ENCODE measurements at regions not wholly inside any gene's neighbourhood (a gene's known extent, or its start where the extent isn't known, plus 50 kb on each side); places are given as distances from the start of the nearest gene placed in this dataset.
"Not testable (repeated sequence)": the region's sequence is repeated elsewhere in the genome, so short reads cannot be mapped to it uniquely, and the experiment has no call there.

DNA sequence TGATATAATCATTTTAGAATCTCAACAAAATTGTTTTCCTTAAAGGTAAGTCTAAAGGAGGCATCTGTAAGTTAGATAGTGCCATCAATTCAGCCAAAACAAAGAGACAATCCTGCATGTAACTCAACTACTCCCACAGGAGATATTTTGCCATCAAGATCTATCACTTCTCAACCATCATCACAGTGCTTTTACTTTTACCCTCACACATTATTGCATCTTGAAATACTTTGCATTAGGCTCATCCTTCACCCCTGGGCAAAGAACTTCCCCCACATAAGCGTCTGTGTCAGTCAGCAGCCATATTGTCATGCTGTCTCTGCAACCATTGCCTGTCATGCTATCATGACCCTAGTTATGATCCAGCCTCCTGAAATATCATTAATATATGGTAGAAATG, 54.9 kb upstream of the NLGN1 start:
- DNase-seq (ENCODE audit: low spot score) (no peak), ATAC-seq (no peak)

DNA sequence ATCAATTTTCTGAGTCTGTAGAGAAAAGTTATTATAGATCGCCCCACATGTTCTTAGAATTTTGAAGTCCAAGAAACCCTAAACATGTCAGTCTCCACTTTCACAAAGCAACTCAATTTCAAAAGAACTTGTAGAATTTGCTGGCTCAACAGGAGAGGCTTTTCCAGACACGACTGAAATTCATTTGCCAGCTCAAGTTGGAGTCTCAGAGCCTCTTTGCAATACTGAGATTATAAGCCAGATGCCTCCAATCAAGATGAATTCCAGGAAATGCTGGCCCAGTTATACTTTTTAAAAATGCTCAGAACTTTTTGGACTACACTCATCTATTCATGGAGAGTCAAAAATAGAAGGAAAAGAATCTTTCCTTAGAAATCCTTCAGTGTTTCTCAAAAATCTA, 56.9 kb upstream of the NLGN1 start:
- no peak for DNase-seq (ENCODE audit: low spot score)
- ATAC-seq: no peak

GRCh38 chr3:173336261-173336660, 61.3 kb upstream of the NLGN1 start:
- DNase-seq (ENCODE audit: low spot score): no peak
- no peak for ATAC-seq

- ATAC-seq: no peak
- DNase-seq (ENCODE audit: low spot score): no peak
Observed at GRCh38 chr3:173306110-173306509, 91.4 kb upstream of the NLGN1 start.

- ATAC-seq (no peak), DNase-seq (ENCODE audit: low spot score) (no peak)
Observed at GRCh38 chr3:173304182-173304800, 93.3 kb upstream of the NLGN1 start.

GRCh38 chr3:173301647-173302046, 95.9 kb upstream of the NLGN1 start:
- DNase-seq (ENCODE audit: low spot score) (no peak), ATAC-seq (no peak)

DNA sequence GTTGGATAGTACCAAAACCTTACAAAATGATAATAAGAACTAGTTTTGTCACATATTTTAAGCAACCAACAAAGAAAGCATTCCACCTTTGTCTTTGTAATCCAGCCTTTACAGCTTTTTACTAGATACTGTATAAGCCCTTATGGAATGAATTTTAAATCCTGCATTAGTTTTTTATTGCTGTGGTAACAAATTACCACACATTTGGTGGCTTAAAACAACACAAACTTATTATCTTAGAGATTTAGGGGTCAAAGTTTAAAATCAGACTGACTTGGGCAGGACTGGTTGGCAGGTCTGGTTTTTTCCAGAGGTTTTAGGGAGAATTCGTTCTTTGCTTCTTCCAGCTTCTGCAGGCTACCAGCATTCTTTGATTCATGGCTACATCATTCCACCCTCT, 108.5 kb upstream of the NLGN1 start:
- DNase-seq (ENCODE audit: low spot score) (no peak), ATAC-seq (no peak)

DNA sequence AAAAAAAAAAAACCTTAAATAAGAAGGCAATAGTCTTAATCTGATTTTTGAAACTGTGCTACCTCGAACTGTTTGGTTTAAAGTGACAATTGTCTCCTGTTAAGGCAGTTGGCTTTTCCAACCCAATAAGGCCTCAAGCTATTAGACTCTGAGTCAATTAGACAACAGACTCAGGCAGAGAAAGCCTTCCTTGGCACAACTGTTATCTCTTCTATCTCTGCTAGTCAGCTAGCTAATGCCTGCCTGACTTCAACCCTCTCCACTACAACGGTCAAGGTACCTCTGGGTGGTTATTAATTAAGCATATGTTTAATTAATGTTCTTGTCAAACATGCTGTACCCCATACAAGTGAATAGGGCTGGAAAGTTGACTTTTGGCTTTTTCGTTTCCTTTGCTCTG, 110.2 kb upstream of the NLGN1 start:
- no peak for DNase-seq (ENCODE audit: low spot score)
- ATAC-seq: no peak

GRCh38 chr3:173286507-173286906, 111.0 kb upstream of the NLGN1 start:
- ATAC-seq; DNase-seq (ENCODE audit: low spot score): not testable (repeated sequence)

- DNase-seq (ENCODE audit: low spot score) (no peak), ATAC-seq (no peak)
Observed at GRCh38 chr3:173284301-173284700, 113.2 kb upstream of the NLGN1 start.

DNA sequence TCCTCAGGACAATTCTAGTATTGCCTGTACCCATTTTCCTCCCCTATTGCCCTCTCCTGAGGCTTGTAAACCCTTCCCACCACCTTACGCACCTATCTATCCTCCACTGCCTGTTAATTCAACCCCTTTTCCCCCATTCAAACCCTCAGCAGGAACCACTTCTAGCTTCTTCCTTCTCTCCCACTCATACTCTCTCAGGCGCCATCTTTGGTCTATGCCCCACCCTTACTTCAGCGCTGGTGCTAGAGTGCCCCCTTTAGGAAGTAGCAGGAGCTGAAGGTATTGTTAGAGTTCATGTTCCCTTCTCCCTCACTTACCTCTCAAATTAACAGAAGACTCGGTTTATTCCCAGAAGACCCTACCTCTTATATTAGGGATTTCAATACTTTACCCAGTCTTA, 121.8 kb upstream of the NLGN1 start:
- ATAC-seq (no peak), DNase-seq (ENCODE audit: low spot score) (no peak)

DNA sequence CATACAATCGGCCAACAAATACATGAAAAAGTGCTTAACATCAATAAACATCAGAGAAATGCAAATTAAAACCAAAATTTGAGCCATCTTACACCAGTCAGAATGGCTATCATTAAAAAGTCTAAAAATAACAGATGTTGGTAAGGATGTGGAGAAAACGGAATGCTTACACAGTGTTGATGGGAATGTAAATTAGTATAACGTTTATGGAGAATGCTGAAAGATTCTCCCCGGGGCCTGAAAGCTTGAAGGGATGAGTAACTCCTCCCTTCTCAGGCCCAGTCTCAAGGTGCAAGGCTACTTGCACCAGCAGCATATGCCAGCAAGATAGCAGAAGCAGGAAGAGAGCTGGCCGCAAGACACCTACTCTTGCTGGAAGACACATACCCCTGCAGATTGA, 123.7 kb upstream of the NLGN1 start:
- ATAC-seq (no peak), DNase-seq (ENCODE audit: low spot score) (no peak)

DNA sequence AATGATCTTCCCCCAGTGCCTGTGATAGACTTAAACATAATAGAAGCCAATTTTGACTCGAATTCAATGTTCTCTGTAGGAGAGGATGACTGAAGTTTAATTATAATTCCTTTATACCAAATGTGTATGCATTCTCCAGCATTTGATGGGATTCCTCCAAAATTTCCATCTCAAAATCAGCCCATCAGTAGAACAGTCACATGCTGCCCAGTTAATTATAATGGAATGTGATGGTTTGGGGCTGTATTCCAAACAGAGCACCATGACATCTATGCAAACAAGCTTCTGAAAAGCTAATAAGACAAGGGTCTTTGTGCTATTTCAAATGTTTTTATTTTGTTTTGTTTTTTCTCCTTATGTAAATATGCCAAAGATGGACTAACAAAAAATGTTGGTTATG, 127.7 kb upstream of the SPATA16 start:
- DNase-seq (ENCODE audit: low spot score) (no peak), ATAC-seq (no peak)

- no peak for ATAC-seq
- DNase-seq (ENCODE audit: low spot score): no peak
Observed at GRCh38 chr3:173267716-173268115, 126.7 kb upstream of the SPATA16 start.

DNA sequence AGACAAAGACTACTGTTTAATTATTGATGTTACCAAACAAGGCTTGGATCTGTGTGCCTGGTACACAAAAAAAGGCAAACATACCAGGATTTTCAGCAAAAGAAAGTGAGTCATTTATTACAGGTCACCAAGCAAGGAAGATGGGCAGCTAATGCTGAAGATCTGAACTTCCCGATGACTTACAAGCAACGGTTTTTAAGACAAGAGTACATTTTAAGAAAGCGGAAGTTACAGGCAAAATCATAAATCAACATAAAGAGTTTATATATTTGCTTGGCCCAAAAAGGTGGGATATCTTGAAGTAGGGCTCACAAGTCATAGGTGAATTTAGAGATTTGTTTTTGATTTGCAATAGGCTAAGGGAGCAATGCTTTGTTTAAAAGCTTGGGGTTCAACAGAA, 125.4 kb upstream of the SPATA16 start:
- ATAC-seq (no peak), DNase-seq (ENCODE audit: low spot score) (no peak)

DNA sequence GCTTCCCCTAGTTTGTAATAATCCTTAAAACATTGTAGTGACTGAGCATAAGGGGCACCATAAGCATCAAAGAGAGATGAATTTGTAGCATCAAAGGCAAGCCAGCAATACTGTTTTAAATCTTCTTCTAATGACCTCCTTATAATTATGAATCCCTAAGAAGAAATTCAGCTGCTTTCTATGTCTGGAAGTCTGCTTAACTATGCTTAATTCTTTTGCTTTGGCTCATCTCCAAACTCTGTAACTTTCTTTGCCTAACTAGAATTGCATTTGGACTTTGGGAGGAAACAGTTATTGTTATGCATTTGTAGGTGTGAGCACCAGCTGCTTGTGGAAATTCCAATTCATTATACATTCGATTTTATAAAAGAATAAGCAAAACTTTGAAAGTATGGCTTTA, 117.7 kb upstream of the SPATA16 start:
- ATAC-seq (no peak), DNase-seq (ENCODE audit: low spot score) (no peak)

DNA sequence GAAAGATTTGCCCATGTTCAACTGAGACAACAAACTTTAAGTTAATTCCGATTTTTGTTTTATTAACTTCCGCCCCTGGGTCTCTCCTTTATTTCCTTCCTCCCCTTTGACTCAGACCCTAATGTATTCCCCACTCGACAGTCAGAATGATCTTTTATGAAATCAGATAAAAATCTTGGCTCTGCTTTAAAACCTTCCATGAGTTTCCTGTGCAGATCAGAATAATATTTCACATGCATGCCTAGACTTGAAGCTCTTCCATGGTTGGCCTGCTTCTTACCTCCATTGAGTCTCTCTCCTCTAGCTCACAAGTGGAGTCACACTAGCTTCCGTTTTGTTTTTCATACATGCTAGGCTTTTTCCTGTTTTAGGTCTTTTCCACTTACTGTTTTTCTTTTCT, 116.8 kb upstream of the SPATA16 start:
- no peak for DNase-seq (ENCODE audit: low spot score)
- no peak for ATAC-seq

DNA sequence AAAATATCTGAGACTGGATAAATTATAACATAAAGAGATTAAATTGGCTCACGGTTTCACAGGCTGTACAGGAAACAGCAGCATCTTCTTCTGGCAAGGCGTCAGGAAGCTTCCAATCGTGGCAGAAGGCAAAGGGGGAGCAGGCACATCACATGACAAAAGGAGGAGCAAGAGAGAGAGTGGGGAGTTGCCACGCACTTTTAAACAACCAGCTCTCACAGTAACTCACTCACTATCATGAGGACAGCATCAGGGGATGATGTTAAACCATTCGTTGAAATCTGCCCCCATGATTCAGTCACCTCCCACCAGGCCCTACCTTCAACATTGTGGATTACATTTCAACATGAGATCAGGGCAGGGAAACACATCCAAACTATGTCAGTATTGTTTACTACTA, 114.5 kb upstream of the SPATA16 start:
- ATAC-seq (no peak), DNase-seq (ENCODE audit: low spot score) (no peak)

- no peak for DNase-seq (ENCODE audit: low spot score)
- no peak for ATAC-seq
Observed at GRCh38 chr3:173253471-173253870, 112.4 kb upstream of the SPATA16 start.

- ATAC-seq: no peak
- no peak for DNase-seq (ENCODE audit: low spot score)
Observed at GRCh38 chr3:173249457-173249856, 108.4 kb upstream of the SPATA16 start.

DNA sequence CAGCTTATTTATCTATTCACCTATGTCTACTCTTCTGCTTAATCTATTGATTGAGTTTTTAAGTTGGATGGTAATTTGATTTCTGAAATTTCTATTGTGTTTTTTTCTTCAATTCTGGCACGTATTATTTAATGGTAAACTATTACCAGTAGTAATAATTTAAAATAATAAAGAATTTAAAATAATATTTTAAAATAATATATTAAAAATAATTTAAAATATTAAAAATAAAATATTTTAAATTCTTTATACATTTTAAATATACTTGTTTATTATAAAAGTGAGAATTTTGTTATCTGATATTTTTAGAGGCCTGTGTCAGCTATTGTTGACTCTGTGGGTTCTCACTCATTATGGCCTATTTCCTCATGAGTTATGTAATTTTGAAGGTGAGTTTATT, 100.7 kb upstream of the SPATA16 start:
- DNase-seq (ENCODE audit: low spot score): no peak
- ATAC-seq: no peak

DNA sequence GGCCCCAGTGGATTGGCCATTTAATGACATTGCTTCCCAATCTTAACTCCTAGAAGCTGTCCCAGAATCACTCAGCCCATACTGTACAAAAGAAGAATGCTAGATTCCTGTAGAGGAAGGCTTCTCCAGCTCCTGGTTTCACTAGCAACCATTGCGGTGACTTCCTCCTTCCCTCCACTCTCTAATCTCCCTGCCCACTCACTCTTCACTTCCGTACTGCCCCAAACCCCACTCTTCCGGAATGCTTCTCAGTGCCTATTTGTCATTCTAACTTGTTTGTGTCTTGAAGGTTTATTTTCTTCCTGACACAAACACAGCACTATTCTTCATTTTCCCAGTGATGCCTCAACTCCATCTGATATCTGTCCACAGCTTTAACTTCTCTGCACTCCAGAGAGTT, 97.1 kb upstream of the SPATA16 start:
- no peak for DNase-seq (ENCODE audit: low spot score)
- ATAC-seq: no peak

GRCh38 chr3:173225351-173225750, 84.3 kb upstream of the SPATA16 start:
- ATAC-seq (no peak), DNase-seq (ENCODE audit: low spot score) (no peak)

DNA sequence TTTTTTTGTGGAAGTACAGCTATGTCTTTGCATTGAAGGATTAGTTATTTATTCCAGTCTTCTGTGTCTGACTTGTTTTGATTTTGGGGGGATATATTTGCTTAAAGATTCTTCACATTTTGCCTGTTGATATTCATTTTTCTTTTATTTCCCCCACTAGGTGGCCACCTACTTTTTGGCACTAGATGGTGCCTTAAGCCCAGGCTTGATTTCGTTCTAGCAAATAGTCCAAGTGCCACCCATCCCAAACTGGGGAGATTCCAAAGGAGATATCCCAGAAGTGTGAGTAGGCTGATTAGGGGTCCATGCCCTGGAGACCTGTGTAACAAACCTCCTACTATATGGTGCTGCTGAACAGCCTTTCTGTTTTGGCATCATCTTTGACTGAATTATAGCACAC, 80.0 kb upstream of the SPATA16 start:
- ATAC-seq (no peak), DNase-seq (ENCODE audit: low spot score) (no peak)
